Stomach (tissue), 8 donors: ENCODE measurements at regions not wholly inside any gene's neighbourhood (a gene's known extent, or its start where the extent isn't known, plus 50 kb on each side); places are given as distances from the start of the nearest gene placed in this dataset.

Experiments used
- DNase-seq, 2 donors: peaks; one replicate each; pipeline versions ENCODE4 v3.0.0 to v3.0.0-alpha.2; 2013 to 2019
- H3K27ac ChIP-seq, 5 donors: fragments of 200-600 bp in 4 of 5; sonication (generic) in 4 of 5; one replicate each; pipeline ENCODE4 v1.5.1; 2013 to 2019; ENCODE audit warnings: mild to moderate bottlenecking in 1 of 5, moderate library complexity in 1 of 5
- H3K27me3 ChIP-seq, 3 donors: fragments of 200-600 bp; sonication (generic); one replicate each; pipeline ENCODE4 v1.5.1; 2017 to 2019; ENCODE audit warnings: mixed run types in 1 of 3
- H3K36me3 ChIP-seq, 4 donors: fragments of 200-600 bp; sonication (generic); 1 replicate in 3 of 4; 2 replicates in 1 of 4; pipeline ENCODE4 v1.5.1; 2016 to 2019
- H3K4me1 ChIP-seq, 4 donors: fragments of 200-600 bp; sonication (generic); one replicate each; pipeline ENCODE4 v1.5.1; 2016 to 2019
- H3K4me3 ChIP-seq, 4 donors: fragments of 200-600 bp; sonication (generic) in 3 of 4; one replicate each; pipeline ENCODE4 v1.5.1; 2016 to 2019; ENCODE audit warnings: mild to moderate bottlenecking in 1 of 4
- H3K9me3 ChIP-seq, 4 donors: fragments of 200-600 bp; sonication (generic); one replicate each; pipeline ENCODE4 v1.5.1; 2016 to 2019
- CTCF ChIP-seq, 7 experiments: fragments of 450-650 bp in 4 of 7; fragments of 200-600 bp in 3 of 7; sonication (generic) in 3 of 7; IDR thresholded peaks; one replicate each; pipeline ENCODE4 v1.5.1; 2016 to 2019; ENCODE audit warnings: antibody characterized with exemption in 7 of 7, control low read depth in 2 of 7, mild to moderate bottlenecking in 1 of 7
- EP300 ChIP-seq: sonication (generic); formaldehyde crosslinking; IDR thresholded peaks from one replicate; pipeline ENCODE4 v1.6.1; 2017; ENCODE audit warnings: antibody characterized with exemption
- POLR2A ChIP-seq, 4 donors: fragments of 450-650 bp; IDR thresholded peaks; one replicate each; pipeline ENCODE4 v1.6.1; 2016; ENCODE audit warnings: antibody characterized with exemption in 4 of 4, control low read depth in 2 of 4, mild to moderate bottlenecking in 1 of 4, moderate library complexity in 1 of 4
- POLR2AphosphoS5 ChIP-seq, 3 donors: sonication (generic); formaldehyde crosslinking; IDR thresholded peaks; one replicate each; pipeline ENCODE4 v1.6.1; 2016; ENCODE audit warnings: antibody characterized with exemption in 3 of 3
- WGBS, 5 donors: extraction: QIAGEN DNeasy Blood & Tissue Kit in 3 of 5; methylation state at CpG; one replicate each; pipeline versions ENCODE4 v1.1.5 to v1.1.7; 2013 to 2018; 5-methylcytosine and 5-hydroxymethylcytosine counted together
- intact Hi-C: fragments of 100-400 bp; cut with DNase I; formaldehyde crosslinking; loops from one replicate; pipeline ENCODE4 v1.15.1; 2023; ENCODE audit warnings: low total_unique reads
- donor health status: healthy with polysubstance abuse.
- donor health status: Bipolar disorder and iron deficiency.
- donor health status: healthy.

DNA sequence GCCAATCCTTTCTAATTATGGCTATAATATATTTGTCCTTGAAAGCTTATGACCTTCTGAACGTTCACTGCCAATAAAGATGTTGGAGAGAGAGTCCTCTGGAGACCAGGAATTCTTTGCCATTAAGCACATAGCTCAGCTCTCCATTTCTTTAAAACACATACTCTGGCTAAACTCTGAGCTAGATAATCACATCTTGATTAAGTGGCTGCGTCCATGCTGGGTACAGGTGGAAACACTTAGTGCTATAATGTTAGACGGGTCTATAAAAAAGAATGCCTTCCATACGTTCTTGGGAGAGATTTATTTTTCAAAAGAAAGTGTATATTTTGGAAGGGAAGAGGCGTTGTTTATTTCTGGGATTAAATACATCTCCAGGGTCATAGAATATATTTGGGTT lies 314.5 kb downstream of the LPIN1 start:
- TF ChIP-seq POLR2A (IDR thresholded peaks at IDR 0.05) (no peak), CTCF (IDR thresholded peaks at IDR 0.05) (no peak), POLR2AphosphoS5 (IDR thresholded peaks at IDR 0.05) (no peak), EP300 (no peak)
- whole genome bisulfite sequencing, 5 donors, result 60 to 73% (median 65%) methylated on average over 5 of the region's 5 CpGs
- Histone ChIP-seq H3K4me3 (no peak overlapping the region), H3K27ac (no peak overlapping the region), H3K36me3 (no peaks in the 10 kb centered on the region), H3K9me3 (no peaks in the 10 kb centered on the region), H3K27me3 (no peaks in the 10 kb centered on the region), H3K4me1 (peaks cover 0 to 17% (median 4%) of the 10 kb centered on the region in 4 donors)
- intact Hi-C loops, result no loop called here
- DNase-seq, result no peak

GRCh38 chr2:12061286-12062052 lies 315.0 kb downstream of the LPIN1 start:
- 60 to 78% (median 73%) methylated on average over 3 of the region's 3 CpGs for WGBS, 5 donors
- no peak for TF ChIP-seq EP300
- intact Hi-C loops, result no loop called here

GRCh38 chr2:12062053-12062395 lies 315.6 kb downstream of the LPIN1 start:
- 67 to 85% (median 75%) methylated on average over 2 of the region's 2 CpGs for WGBS, 5 donors
- Histone ChIP-seq H3K9me3 (no peaks in the 10 kb centered on the region), H3K27me3 (no peaks in the 10 kb centered on the region), H3K36me3 (no peaks in the 10 kb centered on the region), H3K4me1 (peaks cover 0 to 14% (median 3%) of the 10 kb centered on the region in 4 donors), H3K27ac (no peak overlapping the region), H3K4me3 (no peak overlapping the region)
- TF ChIP-seq CTCF (IDR thresholded peaks at IDR 0.05), result no peak
- no peak for TF ChIP-seq POLR2AphosphoS5 (IDR thresholded peaks at IDR 0.05)
- TF ChIP-seq POLR2A (IDR thresholded peaks at IDR 0.05), result no peak
- TF ChIP-seq EP300, result no peak
- intact Hi-C loops, result no loop called here
- DNase-seq, result no peak

More at GRCh38 chr2:12061286-12062052, 315.0 kb downstream of the LPIN1 start:
- H3K9me3 ChIP-seq, result no peaks in the 10 kb centered on the region
- H3K27ac ChIP-seq, result no peak overlapping the region
- peaks cover 0 to 17% (median 4%) of the 10 kb centered on the region in 4 donors for H3K4me1 ChIP-seq
- H3K36me3 ChIP-seq, result no peaks in the 10 kb centered on the region
- DNase-seq, result peak in 1 of 2 donors; percentile 30
- H3K27me3 ChIP-seq, result no peaks in the 10 kb centered on the region
- no peak overlapping the region for H3K4me3 ChIP-seq

DNA sequence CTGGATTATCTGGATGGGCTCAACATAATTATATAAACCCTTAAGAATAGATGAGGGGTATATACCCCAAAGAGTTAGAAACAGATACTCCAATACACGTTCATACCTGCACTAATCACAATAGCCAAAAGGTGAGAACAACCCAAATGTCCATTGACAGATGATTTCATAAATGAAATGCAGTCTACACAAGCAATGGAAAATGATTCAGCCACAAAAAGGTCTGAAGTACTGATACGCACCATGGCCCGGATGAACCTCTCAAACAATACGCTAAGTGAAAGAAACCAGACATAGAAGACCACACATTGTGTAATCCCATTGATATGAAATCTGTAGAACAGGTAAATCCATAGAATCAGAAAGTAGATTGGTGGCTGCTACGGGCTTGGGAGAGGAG lies 316.8 kb downstream of the LPIN1 start:
- Histone ChIP-seq H3K27me3 (no peaks in the 10 kb centered on the region), H3K9me3 (no peaks in the 10 kb centered on the region), H3K4me1 (peaks cover 0 to 9% (median 2%) of the 10 kb centered on the region in 4 donors), H3K27ac (no peak overlapping the region), H3K36me3 (no peaks in the 10 kb centered on the region), H3K4me3 (no peak overlapping the region)
- no peak for TF ChIP-seq POLR2AphosphoS5 (IDR thresholded peaks at IDR 0.05)
- no peak for TF ChIP-seq EP300
- no peak for TF ChIP-seq POLR2A (IDR thresholded peaks at IDR 0.05)
- no peak for TF ChIP-seq CTCF (IDR thresholded peaks at IDR 0.05)
- intact Hi-C loops, result no loop called here
- no peak for DNase-seq
- WGBS, 5 donors, result 84 to 96% (median 93%) methylated on average over 5 of the region's 5 CpGs

- no peaks in the 10 kb centered on the region for H3K36me3 ChIP-seq
- H3K9me3 ChIP-seq, result no peaks in the 10 kb centered on the region
- H3K4me1 ChIP-seq, result peaks cover 0 to 9% (median 2%) of the 10 kb centered on the region in 4 donors
- intact Hi-C loops, result no loop called here
- no peak overlapping the region for H3K4me3 ChIP-seq
- no peaks in the 10 kb centered on the region for H3K27me3 ChIP-seq
- 54 to 69% (median 57%) methylated on average over 5 of the region's 5 CpGs for WGBS, 5 donors
- no peak for DNase-seq
- no peak overlapping the region for H3K27ac ChIP-seq
- TF ChIP-seq POLR2AphosphoS5 (IDR thresholded peaks at IDR 0.05) (no peak), EP300 (no peak), CTCF (IDR thresholded peaks at IDR 0.05) (no peak), POLR2A (IDR thresholded peaks at IDR 0.05) (no peak)
Observed at GRCh38 chr2:12064153-12064552, 317.7 kb downstream of the LPIN1 start.
